IMR-90 (cell line): ENCODE measurements at regions not wholly inside any gene's neighbourhood (a gene's known extent, or its start where the extent isn't known, plus 50 kb on each side); places are given as distances from the start of the nearest gene placed in this dataset.

Experiments used
- CEBPB ChIP-seq: IDR thresholded peaks from 2 replicates; pipeline ENCODE4 v1.6.1; 2012; ENCODE audit warnings: low read depth, low read length, improper control_type of control experiment
- CHD1 ChIP-seq: IDR thresholded peaks from 2 replicates; pipeline ENCODE4 v1.6.1; 2012; ENCODE audit warnings: low read depth, low read length, improper control_type of control experiment
- CTCF ChIP-seq: conservative IDR thresholded peaks from 2 replicates; pipeline ENCODE4 v1.5.1; 2012; ENCODE audit warnings: mild to moderate bottlenecking, low read depth, low read length, improper control_type of control experiment
- FOS ChIP-seq: fragments of 150-350 bp; IDR thresholded peaks from 2 replicates; pipeline ENCODE4 v1.6.1; 2016; ENCODE audit warnings: low read depth, low read length
- MAZ ChIP-seq: IDR thresholded peaks from 2 replicates; pipeline ENCODE4 v1.6.1; 2012; ENCODE audit warnings: low read depth, mild to moderate bottlenecking, low read length, improper control_type of control experiment, moderate library complexity, borderline replicate concordance
- POLR2A ChIP-seq: IDR thresholded peaks from 2 replicates; pipeline ENCODE4 v1.6.1; 2012; ENCODE audit warnings: mild to moderate bottlenecking, low read depth, low read length
- RAD21 ChIP-seq: IDR thresholded peaks from 2 replicates; pipeline ENCODE4 v1.6.1; 2012; ENCODE audit warnings: low read length, improper control_type of control experiment
- RCOR1 ChIP-seq: IDR thresholded peaks from 2 replicates; pipeline ENCODE4 v1.6.1; 2012; ENCODE audit warnings: mild to moderate bottlenecking, low read length, improper control_type of control experiment; ENCODE audit not compliant: insufficient replicate concordance
- RFX5 ChIP-seq: IDR thresholded peaks from 2 replicates; pipeline ENCODE4 v1.8.0; 2012; ENCODE audit warnings: low read depth, mild to moderate bottlenecking, low read length, moderate library complexity
- SMC3 ChIP-seq: fragments of 150-350 bp; IDR thresholded peaks from 2 replicates; pipeline ENCODE4 v1.6.1; 2016; ENCODE audit warnings: low read depth, mild to moderate bottlenecking, antibody characterized with exemption, low read length, moderate library complexity
- USF2 ChIP-seq: fragments of 150-350 bp; IDR thresholded peaks from 2 replicates; pipeline ENCODE4 v1.6.1; 2017; ENCODE audit warnings: mild to moderate bottlenecking, antibody characterized with exemption, low read length, low read depth

- no peak for TF ChIP-seq CTCF
- TF ChIP-seq RAD21: no peak
- no peak for TF ChIP-seq SMC3
- no peak for TF ChIP-seq POLR2A
- TF ChIP-seq MAZ: no peak
- no peak for TF ChIP-seq CHD1
- no peak for TF ChIP-seq FOS
- TF ChIP-seq USF2: no peak
- no peak for TF ChIP-seq RFX5
- no peak for TF ChIP-seq RCOR1
- no peak for TF ChIP-seq CEBPB
Measured at GRCh38 chrX:16268206-16268605, 100.9 kb downstream of the MAGEB17 start.
